Endodermal cell (in vitro differentiated cells): ENCODE measurements at regions not wholly inside any gene's neighbourhood (a gene's known extent, or its start where the extent isn't known, plus 50 kb on each side); places are given as distances from the start of the nearest gene placed in this dataset.
"Not testable (repeated sequence)": the region's sequence is repeated elsewhere in the genome, so short reads cannot be mapped to it uniquely, and the experiment has no call there.

ENCODE experiments used
- DNase-seq: peaks from one replicate; pipeline ENCODE4 v3.0.0-alpha.2; 2017
- H3K27ac ChIP-seq: 2 replicates; pipeline ENCODE4 v1.5.1; 2013; ENCODE audit warnings: mild to moderate bottlenecking, low read depth, low read length, moderate library complexity
- H3K27me3 ChIP-seq: 2 replicates; pipeline ENCODE4 v1.6.1; 2013; ENCODE audit warnings: mild to moderate bottlenecking, low read length, moderate library complexity; ENCODE audit not compliant: insufficient read depth, control insufficient read depth, poor library complexity, severe bottlenecking
- H3K36me3 ChIP-seq: 2 replicates; pipeline ENCODE4 v1.7.0; 2013; ENCODE audit warnings: mild to moderate bottlenecking, low read length, moderate library complexity; ENCODE audit not compliant: control insufficient read depth, insufficient read depth
- H3K4me1 ChIP-seq: one replicate; pipeline ENCODE4 v1.7.0; 2013; ENCODE audit warnings: low read length; ENCODE audit not compliant: control insufficient read depth, insufficient read depth
- H3K4me3 ChIP-seq: 2 replicates; pipeline ENCODE4 v1.5.1; 2013; ENCODE audit warnings: mild to moderate bottlenecking, low read length, moderate library complexity
- H3K9ac ChIP-seq: 2 replicates; pipeline ENCODE4 v1.6.1; 2013; ENCODE audit warnings: mild to moderate bottlenecking, low read length, moderate library complexity; ENCODE audit not compliant: poor library complexity, severe bottlenecking; ENCODE audit errors: extremely low read depth
- H3K9me3 ChIP-seq: 2 replicates; pipeline ENCODE4 v1.6.1; 2013; ENCODE audit warnings: mild to moderate bottlenecking, low read length, moderate library complexity; ENCODE audit not compliant: control insufficient read depth
- H3K27ac Mint-ChIP-seq: 2 replicates; pipeline ENCODE4 v1.8.0; 2020; ENCODE audit warnings: mixed read lengths
- H3K27me3 Mint-ChIP-seq: 2 replicates; pipeline ENCODE4 v1.8.0; 2021; ENCODE audit warnings: mild to moderate bottlenecking, mixed read lengths; ENCODE audit not compliant: insufficient read depth
- H3K36me3 Mint-ChIP-seq: 2 replicates; pipeline ENCODE4 v1.8.0; 2020; ENCODE audit warnings: low read depth, mixed read lengths
- H3K4me1 Mint-ChIP-seq: 2 replicates; pipeline ENCODE4 v1.8.0; 2020; ENCODE audit warnings: mixed read lengths
- H3K4me3 Mint-ChIP-seq: 2 replicates; pipeline ENCODE4 v1.8.0; 2020; ENCODE audit warnings: mild to moderate bottlenecking, moderate library complexity, mixed read lengths
- H3K9me3 Mint-ChIP-seq: 2 replicates; pipeline ENCODE4 v1.8.0; 2020; ENCODE audit warnings: mild to moderate bottlenecking, mixed read lengths
- WGBS, 2 experiments: methylation state at CpG; one replicate each; pipeline versions ENCODE4 v1.1.5 to v1.1.7; 2013; ENCODE audit warnings: missing lambda C conversion rate in 2 of 2, mixed read lengths in 1 of 2; ENCODE audit not compliant: insufficient coverage in 1 of 2, insufficient read length in 1 of 2; 5-methylcytosine and 5-hydroxymethylcytosine counted together
- TF ChIP-seq, protein P1 (sequence below): fragments of 200-600 bp; sonication (generic); conservative IDR thresholded peaks from 2 replicates; pipeline ENCODE4 v1.5.0; 2021; ENCODE audit warnings: antibody characterized with exemption, mild to moderate bottlenecking

DNA sequence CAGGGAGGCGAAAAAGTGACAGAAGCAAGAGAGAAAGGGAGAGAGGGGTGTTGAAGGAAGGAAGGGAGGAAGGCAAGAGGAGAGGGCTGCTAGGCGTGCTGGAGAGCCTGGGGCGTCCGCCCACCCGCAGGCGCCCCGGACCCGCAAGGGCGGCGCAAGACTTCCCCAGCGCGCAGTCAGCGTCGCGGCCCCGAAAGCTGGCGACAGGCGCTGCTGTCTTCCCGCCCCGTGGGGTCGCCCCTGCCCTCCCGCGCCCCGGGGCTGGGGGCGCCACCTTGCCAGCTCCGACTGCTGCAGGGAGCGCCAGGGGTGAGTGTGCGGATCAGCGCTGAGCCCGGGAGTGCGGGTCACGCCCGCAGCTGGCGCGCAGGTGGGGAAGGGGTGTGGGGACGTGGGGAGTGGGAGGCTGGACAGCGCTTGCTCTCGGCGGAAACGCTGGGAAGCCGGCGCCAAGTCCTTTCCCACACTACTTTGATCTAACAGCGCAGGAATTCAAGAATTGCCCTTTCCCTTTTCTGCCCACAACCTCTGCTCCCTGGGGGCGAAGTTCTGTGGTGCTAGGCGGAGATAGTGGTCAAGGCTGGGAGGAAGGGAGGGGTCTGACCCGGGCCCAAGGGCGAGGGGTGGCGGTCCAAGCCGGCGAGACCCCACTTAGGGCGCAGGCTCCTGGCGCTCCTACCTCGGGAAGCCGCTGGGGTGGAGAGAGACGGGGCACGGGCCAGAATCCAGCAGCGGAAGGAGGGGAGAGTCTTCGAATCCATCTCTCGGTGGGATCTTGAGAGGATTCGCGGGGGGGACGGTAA, 266.1 kb downstream of the CGGBP1 start, which contains the start of gene HTR1F:
TSS of gene HTR1F (plus strand) at position 173 of the 803 bp plus-strand sequence.
- no peaks in the 10 kb centered on the region for H3K9me3 ChIP-seq
- 2 to 3% methylated on average over 7 to 62 of the region's 62 CpGs for WGBS, 2 experiments
- DNase-seq, result peak; percentile 87

DNA sequence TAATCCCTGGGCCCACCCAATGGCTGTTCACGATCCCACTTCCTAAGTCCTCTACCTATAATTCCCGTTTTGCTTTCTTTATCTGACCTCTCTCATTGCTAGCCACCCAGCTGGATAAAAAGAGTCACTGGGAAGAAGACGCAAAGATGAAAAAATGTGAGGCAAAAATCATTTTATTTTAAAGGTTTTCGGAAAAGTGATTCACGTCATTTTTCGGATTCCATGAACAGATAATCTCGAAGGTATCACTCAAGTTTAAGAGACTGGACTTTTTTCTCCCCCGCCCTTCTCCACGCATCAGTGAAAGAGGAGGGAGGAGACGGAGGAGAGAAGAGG, 266.6 kb downstream of the CGGBP1 start:
- no peak overlapping the region for H3K27ac Mint-ChIP-seq
- no peaks in the 10 kb centered on the region for H3K9me3 Mint-ChIP-seq
- peaks cover 8% of the 10 kb centered on the region for H3K4me1 Mint-ChIP-seq
- H3K27me3 Mint-ChIP-seq, result peaks cover 50% of the 10 kb centered on the region
- WGBS, 2 experiments, result 46 to 50% methylated on average over 3 to 9 of the region's 10 CpGs
- Histone ChIP-seq H3K9me3 (no peaks in the 10 kb centered on the region), H3K36me3 (no peaks in the 10 kb centered on the region), H3K4me1 (no peaks in the 10 kb centered on the region), H3K4me3 (peak overlapping the region; percentile 85), H3K27ac (no peak overlapping the region), H3K9ac (peak overlapping the region; percentile 38), H3K27me3 (peaks cover 40% of the 10 kb centered on the region)
- no peak for DNase-seq
- TF ChIP-seq, protein P1, sequence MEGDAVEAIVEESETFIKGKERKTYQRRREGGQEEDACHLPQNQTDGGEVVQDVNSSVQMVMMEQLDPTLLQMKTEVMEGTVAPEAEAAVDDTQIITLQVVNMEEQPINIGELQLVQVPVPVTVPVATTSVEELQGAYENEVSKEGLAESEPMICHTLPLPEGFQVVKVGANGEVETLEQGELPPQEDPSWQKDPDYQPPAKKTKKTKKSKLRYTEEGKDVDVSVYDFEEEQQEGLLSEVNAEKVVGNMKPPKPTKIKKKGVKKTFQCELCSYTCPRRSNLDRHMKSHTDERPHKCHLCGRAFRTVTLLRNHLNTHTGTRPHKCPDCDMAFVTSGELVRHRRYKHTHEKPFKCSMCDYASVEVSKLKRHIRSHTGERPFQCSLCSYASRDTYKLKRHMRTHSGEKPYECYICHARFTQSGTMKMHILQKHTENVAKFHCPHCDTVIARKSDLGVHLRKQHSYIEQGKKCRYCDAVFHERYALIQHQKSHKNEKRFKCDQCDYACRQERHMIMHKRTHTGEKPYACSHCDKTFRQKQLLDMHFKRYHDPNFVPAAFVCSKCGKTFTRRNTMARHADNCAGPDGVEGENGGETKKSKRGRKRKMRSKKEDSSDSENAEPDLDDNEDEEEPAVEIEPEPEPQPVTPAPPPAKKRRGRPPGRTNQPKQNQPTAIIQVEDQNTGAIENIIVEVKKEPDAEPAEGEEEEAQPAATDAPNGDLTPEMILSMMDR, result no peak
- no peaks in the 10 kb centered on the region for H3K36me3 Mint-ChIP-seq
- peak overlapping the region; percentile 70 for H3K4me3 Mint-ChIP-seq

More for the DNA sequence above, 266.1 kb downstream of the CGGBP1 start, which contains the start of gene HTR1F:
- H3K36me3 Mint-ChIP-seq, result no peaks in the 10 kb centered on the region
- TF ChIP-seq, protein P1, result peak; percentile 64
- no peaks in the 10 kb centered on the region for H3K9me3 Mint-ChIP-seq
- Histone ChIP-seq H3K27ac (no peak within 1 kb of the TSS), H3K4me1 (no peaks in the 10 kb centered on the region), H3K9ac (peak within 1 kb of the TSS; percentile 38), H3K4me3 (peak within 1 kb of the TSS; percentile 85), H3K27me3 (peaks cover 40% of the 10 kb centered on the region), H3K36me3 (no peaks in the 10 kb centered on the region)
- peaks cover 8% of the 10 kb centered on the region for H3K4me1 Mint-ChIP-seq
- peak within 1 kb of the TSS; percentile 70 for H3K4me3 Mint-ChIP-seq
- H3K27me3 Mint-ChIP-seq, result peaks cover 50% of the 10 kb centered on the region
- H3K27ac Mint-ChIP-seq, result no peak within 1 kb of the TSS

DNA sequence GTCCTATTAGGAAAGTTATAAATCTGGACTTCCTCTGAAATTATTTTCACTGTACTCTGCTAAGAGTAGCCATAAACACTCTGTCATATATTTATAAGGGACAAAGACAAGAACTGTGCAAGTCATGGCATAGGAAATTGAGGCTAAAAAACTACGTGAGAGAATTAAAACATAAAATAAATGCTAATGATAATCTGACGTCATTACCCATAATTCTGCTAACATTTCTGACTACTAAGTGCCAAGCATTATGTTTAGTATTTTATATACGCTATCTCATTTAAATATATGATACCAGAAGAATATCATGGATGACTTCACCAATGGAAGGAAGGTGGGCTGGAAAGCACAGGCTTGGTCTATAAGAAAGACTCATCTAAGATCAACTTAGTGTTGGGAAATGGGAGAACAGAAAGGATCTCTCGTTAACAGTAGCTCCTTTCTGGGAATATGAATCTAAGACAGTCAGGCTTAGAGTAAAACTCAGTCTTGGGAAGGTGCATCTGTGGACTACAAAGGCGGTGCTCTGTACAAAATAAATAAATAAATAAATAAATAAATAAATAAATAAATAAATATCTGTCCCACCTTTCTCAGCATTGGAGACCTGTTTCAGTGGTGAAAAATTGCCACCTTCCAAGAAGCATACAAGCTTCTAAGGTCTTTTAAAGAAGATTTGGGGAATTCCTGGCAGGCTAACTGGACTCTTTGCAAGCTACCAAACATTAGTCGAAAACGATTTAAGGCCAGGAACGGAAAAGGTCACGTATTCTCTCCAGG, 267.4 kb downstream of the CGGBP1 start:
- Mint-ChIP-seq H3K4me3 (no peak overlapping the region), H3K4me1 (peaks cover 8% of the 10 kb centered on the region), H3K27ac (no peak overlapping the region), H3K27me3 (peaks cover 50% of the 10 kb centered on the region), H3K36me3 (no peaks in the 10 kb centered on the region), H3K9me3 (no peaks in the 10 kb centered on the region)
- no peak overlapping the region for H3K4me3 ChIP-seq
- TF ChIP-seq, protein P1, result no peak
- WGBS, 2 experiments, result 93 to 100% methylated on average over 6 of the region's 9 CpGs
- no peak overlapping the region for H3K9ac ChIP-seq
- H3K36me3 ChIP-seq, result no peaks in the 10 kb centered on the region
- no peak for DNase-seq
- no peaks in the 10 kb centered on the region for H3K9me3 ChIP-seq
- H3K27ac ChIP-seq, result no peak overlapping the region
- H3K4me1 ChIP-seq, result no peaks in the 10 kb centered on the region
- peaks cover 40% of the 10 kb centered on the region for H3K27me3 ChIP-seq

DNA sequence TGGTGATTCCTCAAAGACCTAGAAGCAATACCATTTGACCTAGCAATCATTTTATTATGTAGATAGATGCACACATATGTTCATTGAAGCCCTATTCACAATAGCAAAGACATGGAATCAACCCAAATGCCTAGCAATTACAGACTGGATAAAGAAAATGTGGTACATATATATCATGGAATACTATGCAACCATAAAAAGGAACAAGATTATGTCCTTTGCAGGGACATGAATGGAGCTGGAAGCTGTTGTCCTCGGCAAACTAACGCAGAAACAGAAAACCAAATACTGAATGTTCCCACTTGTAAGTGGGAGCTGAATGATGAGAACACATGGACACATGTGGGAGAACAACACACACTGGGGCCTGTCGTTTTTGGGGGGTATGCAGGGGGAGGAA, 269.8 kb downstream of the CGGBP1 start:
- H3K27me3 Mint-ChIP-seq, result peaks cover 38% of the 10 kb centered on the region
- not testable (repeated sequence) for H3K27ac Mint-ChIP-seq

More for the DNA sequence above, 269.8 kb downstream of the CGGBP1 start:
- H3K4me1 ChIP-seq, H3K27ac ChIP-seq, H3K9me3 Mint-ChIP-seq, H3K36me3 Mint-ChIP-seq, H3K36me3 ChIP-seq, H3K9me3 ChIP-seq, H3K4me1 Mint-ChIP-seq, DNase-seq, H3K4me3 Mint-ChIP-seq, H3K4me3 ChIP-seq, H3K9ac ChIP-seq: not testable (repeated sequence)
- 96 to 98% methylated on average over 3 of the region's 3 CpGs for WGBS, 2 experiments
- H3K27me3 ChIP-seq, result peaks cover 35% of the 10 kb centered on the region
